Activated T-cell treated with anti-CD3 and anti-CD28 coated beads, Interleukin-2, amount 50 U/mL, for 1 hour (primary cell): ENCODE measurements at regions not wholly inside any gene's neighbourhood (a gene's known extent, or its start where the extent isn't known, plus 50 kb on each side); places are given as distances from the start of the nearest gene placed in this dataset.

Experiments
- DNase-seq: peaks from one replicate; pipeline ENCODE4 v3.0.0-alpha.2; 2020

DNA sequence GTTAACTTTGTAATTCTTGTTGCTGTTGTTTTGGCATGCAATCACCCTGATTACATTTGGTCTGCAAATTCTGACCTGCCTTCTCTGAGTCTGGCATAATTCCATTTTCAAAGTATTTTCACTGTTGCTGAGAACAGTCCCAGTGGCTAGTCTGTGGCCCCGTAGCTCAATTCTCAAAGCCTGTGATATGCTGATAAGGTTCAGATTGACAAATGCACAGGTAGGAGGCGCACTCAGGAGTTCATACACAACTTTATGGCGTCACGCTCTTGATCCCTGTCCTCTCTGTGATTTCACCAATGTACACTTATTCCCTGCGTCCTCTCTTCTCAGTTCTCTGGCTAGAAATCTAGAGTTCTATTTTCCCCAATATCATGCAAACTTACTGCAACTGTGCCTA lies 376.6 kb upstream of the SLCO3A1 start:
- DNase-seq, result no peak

DNA sequence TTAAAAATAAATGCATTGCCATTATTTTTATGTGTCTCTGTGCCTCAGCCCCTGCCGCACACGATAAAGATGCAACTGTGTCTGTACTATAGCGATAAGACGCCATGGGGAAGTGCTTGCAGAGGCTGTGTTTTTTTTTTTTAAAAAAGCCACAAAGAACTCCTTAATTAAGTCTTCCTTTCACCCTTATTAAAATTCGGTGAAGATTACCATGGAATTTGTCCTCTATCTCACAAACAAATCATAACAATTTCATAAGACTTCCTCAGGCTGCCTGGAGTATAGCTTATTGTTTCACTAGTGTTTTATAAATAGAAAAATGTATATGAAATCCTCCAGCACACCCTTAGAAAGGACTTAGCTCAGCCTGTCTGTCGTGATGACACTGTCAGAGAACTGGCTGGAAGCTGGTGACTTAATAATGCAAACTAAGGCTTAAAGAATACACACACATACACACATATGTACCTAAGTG lies 374.8 kb upstream of the SLCO3A1 start:
- DNase-seq, result no peak

DNA sequence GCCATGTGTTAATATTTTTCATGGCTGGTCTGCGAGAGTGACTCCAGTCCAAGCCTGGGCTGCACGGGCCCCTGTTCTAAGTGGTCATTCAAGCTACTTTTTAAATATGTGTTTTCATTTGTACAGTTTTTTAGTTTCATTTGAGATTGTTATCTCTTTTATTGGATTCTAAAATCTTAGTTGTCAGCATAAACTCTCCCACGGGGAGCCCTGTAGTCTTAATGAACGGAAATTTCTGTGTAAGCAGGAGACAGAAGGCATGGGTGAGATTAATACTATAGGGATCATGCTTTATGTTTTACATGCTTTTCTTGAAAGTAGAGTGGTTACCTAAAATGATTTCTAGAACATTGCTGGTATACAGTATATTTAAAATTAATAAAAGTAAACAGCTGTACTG lies 373.1 kb upstream of the SLCO3A1 start:
- no peak for DNase-seq

DNA sequence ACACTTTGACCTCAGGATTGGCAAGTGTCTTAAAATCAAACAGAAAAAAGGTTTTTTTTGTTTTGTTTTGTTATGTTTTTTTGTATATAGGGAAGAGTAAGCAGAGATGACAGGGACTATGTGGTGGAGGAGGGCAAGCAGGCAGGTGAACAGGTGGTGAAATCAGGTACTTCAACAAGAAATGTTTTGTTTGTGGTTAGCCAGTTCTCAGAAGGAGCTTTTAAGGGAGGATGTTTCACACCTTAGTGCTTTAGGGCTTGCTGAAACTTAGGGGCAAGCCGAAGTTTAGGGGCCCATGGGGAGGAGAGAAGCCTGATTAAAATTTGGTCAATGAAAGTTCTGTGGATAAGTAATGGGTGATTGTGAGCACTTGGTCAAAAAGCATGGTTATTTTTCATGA lies 370.7 kb upstream of the SLCO3A1 start:
- no peak for DNase-seq

DNA sequence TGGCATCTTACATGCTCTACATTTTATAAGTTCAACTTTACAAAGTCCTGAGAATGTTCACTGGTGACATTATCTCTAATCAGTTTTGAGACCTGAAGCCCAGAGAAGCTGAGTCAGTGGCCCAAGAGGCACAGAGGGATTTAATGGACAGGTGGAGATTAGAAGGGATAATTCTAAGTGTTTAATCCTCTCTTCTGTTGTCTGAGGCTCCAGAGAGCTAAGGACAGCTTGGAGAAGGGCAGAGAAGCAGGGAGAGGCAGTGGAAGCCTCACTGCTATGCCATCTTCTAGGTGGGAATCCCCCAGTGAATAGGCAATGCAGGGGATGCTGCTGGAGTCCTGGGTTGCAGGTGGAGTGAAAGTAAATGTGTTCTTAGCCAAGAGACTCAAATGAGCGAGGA lies 369.4 kb upstream of the SLCO3A1 start:
- no peak for DNase-seq

DNA sequence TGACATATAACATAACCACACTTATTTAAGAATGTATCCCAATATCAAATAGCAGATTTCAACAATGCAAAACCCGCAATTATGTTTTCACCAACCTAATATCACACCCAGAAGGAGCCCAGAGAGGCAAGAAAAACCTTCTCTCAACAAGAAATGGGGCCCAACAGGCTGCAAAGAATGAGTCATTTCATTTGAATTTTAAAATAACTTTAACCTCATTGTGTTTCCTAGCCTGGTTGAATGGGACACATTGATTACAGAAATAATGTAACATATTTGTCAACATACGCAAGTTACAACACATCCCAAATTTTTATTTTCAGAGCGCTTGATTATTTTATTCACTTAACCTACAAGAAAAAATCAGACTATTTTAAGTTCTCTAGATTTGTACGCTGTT lies 365.1 kb upstream of the SLCO3A1 start:
- DNase-seq, result no peak

DNA sequence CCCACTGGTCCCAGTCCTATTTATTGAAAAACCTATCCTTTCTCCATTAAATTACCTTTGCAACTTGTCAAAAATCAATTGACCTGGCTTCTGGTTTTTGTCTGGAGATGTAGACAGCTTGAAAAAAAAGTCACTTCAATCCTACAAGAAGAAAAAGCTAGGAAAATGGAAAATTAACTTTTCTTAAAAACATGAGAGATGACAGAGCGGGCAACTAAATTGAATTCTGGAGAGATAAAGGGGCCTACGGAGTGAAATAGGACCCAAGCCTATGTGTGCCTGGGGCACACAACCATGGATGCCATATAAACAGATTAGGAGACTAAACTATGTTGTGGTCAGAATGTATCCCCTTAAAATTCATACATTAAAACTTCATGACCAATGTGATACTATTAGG lies 363.3 kb upstream of the SLCO3A1 start:
- no peak for DNase-seq

DNA sequence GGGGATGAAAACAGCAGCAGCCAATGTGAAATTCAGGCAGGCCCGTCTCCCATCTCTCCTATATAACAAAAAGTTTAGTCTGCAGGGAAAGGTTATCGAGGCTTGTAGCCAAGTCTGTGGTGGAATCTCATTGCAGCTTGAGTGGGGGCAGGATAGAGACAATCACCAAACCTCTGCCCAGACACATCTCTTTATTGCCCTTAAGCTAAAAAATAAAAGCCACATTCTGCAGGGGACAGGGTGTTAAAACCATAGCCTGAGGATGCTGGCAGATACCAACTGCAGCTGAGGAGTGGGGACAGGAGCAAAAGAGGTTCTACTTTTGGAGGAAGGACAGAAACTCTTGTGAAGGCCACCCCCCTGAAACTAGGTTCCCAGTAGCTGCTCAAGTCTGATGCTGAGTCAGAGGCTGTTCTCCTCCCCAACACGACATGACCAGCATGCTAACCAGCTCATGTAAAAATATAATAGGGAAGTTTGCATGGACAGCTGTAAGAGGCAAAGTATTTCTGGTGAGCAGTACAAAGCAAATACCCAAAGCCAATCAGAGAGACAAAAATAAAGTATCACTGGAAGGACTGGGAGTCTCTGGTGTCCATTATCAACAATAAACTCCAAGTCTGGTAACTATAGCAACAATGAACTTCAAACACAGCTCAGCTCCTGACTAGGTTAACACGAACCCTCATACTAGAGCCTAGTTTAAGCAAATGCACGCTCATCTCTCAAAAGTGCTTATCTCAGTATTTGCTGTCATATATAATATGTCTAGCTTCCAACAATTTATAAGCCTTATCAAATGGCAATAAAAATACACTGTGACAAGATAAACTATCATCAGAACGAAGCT lies 362.2 kb upstream of the SLCO3A1 start:
- no peak for DNase-seq

DNA sequence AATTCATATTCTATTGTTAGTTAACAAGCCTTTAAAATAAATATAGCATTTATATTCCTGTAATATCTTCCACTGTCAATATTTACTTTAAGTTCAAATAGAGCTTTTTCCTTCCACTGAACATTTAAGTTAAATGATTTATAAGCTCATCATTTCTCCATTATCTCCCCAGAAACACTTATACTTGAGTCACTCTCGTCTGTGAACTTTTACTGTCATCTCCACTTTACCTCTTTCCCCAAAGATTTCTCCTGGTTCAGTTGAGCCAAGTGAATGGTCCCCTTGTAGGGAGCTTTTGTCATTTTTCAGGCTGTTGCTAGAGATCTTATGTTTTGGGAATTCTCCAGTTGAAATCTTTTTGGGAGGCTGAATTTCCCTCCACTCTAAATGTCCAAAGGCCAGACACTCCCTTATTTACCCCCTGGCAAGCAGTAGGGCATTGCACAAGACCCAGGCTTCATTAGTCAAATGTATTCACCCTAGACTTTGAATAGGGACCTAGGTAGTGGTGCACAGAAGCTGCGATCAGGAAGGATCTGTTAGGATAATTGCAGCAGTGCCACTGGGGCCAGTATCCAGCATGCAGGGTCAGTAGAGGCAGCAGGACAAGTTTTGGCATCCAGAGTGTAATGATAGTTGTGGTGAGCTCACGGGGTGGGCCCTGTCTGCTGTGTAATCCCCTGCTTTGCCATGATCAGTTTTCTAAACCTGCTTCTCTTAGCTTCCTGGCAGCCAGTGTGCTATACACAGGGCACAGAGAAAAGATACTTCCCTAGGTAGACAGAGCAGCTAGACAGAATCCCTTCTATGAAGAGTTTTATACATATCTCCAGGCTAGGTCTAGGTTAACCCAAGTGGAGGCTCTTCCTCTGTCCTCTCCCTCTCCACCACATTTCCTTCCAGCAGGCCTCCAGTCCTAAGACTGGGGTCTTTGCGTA lies 356.5 kb upstream of the SLCO3A1 start:
- no peak for DNase-seq

DNA sequence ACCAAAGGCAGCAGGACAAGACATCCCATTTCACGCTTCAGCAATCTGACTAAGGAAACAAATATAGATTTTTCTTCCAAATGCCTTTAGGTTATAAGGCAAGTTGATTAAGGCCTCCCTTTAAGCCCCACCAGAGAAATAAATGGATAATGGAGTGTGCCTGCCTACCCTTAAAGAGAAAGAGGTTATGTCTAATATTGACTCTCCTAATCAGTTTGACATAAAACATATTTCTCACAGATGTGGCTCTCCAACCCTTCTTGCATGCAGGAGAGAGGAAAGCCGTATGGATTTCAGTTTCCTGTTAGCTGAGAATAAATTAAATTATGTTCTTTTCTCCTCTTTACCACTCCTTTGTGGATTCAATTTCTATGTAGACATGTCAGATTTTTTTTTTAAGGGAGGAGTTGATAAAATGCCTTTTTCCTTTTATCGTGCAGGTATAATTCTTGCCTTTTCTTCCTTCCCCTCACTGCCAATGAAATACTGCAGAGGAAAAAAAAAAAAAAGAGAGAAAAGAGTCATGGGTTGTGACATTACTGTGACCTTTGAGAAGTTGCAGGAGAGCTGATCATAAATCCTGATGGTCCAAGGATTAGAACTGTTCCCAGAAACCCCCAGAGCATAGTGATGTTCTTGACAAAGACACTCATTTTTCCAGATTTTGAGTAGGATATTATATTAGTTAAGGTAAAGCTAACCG lies 355.3 kb upstream of the SLCO3A1 start:
- no peak for DNase-seq

DNA sequence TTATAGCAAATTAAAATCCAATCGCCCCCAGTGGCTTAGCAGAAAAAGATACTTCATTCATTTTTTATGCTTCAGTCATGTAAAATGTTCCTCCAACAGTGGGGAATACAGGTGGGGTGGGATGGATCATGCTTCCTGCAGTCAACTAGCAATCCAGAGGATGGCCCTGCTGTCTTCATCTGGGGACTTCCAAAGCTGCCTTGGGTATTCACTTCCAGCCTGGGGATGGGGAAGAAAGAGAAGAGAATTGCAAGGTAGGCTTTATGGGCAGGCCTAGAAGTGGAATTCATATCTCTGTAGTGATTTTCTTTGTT lies 354.8 kb upstream of the SLCO3A1 start:
- no peak for DNase-seq

DNA sequence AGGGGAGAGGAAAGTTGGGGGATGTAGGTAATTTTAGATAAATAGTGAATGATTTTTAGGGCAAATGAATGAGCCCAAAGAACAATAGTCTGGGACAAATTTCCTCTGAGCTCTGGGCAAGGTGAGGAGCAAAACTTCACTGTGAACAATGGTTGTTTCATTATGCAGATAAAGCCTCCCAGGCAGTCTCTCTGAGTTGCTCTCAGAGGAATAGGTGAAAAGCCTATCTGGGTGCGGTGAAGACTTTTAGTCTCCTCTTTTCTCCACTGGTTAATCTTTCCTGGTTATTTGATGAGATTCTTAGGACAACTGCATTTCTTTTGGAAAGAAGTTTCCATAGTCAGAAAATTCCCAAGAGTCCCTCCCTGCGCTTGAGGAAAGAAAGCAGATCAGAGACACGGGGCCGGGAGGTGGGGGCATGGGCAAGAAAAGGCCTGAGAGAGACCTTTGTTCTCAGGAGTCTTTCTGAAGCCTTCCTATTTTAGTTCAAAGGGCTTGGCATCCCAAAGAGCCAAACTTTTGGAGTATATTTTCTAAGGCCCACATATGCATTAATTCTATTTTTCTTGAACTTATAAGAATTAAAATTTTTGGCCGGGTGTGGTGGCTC lies 353.6 kb upstream of the SLCO3A1 start:
- no peak for DNase-seq

DNA sequence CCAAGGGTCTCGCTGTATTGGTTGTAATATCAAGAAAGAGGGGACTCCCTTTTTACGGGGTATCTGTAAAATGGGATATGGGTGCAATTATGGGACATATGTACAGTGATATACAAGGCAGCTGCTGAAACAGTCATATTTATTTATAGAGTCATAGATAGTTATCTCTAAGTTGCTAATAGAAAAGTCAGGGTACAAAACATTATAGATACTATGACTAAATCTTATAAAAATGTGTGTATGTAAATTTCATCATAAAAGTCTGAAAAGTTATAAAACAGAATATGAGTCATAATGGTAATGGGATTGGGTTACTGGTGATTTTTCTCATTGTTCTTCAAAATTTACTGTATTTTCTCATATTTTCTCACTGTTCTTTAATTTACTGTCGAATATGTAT lies 344.9 kb upstream of the SLCO3A1 start:
- DNase-seq, result no peak

DNA sequence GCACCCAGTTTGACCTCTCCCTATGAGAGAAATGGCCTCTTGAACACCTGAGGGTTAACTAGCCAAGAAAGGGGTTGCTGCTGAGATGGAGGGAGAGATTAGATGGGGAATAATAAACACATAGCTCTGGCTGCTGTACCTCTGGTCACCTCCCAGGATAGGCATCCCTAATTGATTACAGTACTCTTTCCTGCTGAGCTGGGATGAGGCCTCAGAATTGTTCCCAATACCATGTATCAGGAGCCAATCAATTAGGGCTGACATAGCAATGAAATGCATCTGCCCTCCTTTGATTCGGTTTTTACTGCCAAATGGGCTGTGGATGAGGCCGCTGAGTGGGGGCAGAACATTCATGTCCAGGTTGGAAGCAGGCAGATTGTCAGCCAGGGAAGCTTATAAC lies 339.4 kb upstream of the SLCO3A1 start:
- no peak for DNase-seq

DNA sequence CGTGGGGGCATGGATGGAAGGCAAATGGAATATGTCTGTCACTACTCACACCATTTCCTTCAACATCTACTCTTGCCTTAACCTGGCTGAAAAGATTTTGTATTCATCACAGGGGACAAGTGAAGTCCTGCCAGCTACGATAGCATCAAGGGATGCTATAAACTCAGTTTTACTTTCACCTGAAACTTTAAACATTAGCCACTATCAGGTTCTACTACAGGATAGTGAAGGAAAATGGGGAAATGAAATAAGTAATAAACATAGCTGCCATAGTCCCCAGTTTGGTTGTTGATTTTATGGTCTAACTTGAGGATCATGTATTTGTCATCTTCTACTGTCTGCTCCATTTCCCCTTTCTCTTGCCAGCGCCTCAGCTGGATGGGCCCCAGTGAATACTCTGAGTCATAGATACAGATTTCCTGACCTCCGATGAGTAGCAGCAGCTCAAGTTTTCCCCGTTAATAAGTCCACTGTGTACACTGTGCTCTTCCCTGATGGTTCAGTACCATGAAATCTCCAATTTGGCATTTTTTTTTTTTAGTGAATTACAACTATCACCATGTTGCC lies 338.2 kb upstream of the SLCO3A1 start:
- no peak for DNase-seq

DNA sequence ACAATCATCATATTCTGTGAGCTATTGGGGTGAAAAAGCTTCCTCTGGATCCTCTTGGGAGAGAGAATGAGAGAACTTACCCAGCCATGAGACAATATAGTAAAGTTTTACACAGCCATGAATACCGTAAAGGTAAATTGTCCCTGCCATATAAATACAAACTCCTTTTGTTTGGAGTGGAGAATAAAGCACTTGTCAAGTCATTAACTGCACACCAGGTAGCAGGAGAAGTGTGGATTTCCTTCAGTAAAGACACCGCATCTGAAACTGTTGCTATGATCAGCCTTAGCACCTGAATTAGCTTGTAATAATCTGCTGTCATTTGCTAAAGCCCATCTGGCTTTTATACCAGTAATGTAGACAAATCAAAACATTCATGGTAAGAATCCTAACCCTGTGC lies 336.6 kb upstream of the SLCO3A1 start:
- no peak for DNase-seq

DNA sequence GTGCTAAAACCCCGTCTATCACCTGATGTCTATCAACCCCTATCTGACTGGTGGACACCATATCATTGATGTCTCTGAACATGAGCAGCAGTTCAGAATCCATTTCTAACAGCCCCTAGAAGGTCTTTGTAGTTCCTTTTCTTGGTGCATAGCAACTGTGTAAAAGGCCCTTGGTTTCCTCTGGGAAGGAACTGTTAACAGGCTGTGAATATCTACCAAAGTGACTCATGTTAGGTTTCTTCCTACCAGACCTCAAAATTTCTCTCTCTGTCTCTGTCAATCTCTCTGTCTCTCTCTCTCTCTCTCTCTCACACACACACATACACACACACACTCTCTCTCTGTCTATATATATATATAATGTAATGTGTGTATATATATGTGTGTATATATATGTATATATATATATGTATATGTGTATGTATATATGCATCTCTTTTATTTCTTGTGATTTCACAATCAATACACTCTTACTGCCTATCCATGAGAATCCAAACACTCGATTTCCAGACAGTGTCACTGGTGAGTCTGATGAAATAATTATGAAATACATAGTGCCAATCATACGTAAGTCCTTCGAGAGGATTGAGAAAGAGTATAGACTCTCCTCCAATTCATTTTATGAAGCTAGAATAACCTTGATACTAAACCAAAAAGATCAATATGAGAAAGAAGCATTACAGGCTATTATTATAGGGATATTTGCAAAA lies 335.9 kb upstream of the SLCO3A1 start:
- no peak for DNase-seq

DNA sequence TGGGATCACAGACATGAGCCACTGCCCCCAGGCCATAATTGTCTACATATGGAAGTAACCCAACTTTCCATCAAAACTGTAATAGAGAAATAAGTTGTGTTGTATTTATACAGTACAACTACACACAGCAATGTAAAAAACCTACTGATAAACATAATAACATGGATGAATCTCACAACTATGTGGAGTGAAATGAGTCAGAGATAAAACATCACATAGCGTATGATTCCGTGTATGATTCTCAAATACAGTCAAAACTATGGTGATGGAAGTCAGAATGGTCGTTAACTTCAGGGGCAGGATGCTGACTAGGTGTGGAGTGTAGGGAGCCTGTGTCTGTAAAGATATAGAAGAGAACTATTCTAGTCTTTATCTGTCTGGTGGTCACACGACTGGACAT lies 332.7 kb upstream of the SLCO3A1 start:
- DNase-seq, result no peak

DNA sequence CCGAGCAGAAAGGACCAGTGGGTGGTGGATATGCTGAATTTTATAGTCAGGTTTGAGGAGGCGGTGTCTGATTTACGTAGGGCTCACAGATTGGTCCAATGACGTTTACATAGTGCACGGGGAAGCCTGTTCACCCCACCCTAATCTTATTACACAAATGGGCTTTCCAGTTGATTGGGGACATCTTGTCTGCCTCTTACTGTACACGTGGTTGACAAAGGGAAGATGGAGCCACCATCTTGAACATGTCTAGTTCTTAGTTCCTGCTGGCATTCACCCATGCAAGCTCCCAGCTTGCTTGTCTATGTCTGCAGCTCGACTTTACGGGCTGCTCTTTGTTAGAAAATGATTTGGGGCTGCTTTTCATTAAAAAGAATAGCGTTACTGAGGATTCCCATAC lies 332.0 kb upstream of the SLCO3A1 start:
- no peak for DNase-seq

DNA sequence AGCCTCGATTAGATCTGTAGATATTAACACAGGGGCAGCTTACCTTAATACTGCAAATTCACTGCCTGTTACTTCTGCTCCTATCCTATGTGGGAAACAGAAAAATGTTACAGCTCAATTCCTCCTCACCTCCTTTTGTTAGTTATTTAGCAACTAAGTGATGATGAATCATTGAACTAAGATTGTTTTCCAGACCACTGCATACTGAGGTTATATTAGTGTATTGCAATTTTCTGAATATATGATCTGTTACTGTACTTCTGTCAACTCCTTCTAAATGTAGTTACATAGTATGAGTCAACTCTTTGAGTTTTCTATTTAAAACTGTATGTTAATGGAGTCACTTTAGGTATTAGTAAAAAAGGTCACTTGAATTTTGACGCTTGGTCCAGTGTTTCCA lies 331.5 kb upstream of the SLCO3A1 start:
- DNase-seq, result no peak

DNA sequence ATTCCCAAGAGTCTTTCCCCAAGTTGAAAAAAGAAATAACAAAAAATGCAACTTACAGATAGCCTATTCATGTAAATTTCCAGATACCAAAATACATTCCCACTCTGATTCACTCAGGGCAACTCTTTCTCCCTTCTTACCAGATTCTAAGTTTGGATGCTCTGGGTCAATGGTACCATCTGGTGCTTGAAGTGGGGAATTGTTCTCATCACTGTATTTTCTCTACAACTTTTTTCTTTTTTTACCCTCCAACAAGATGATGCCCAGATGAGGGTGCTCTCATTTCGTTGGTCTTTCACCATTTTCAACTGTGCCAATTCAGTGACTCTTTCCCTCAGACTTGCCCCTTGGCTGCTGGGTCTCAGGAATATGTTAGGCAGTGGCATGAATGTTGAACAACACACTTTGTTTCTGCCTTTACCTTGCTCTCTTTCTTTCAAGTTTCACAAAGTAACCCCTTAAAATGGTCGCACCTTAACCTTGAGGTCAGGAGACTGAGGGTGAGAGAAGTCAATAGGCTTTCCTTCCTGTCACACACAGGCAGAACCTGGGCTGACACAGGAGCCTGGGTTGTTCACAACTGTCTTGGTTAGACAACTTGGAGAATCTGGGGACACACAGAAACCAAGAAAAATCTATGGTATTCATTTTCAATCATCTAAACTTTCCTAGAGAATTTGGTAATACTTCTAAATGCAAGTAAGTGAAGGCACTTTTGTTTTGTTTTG lies 330.7 kb upstream of the SLCO3A1 start:
- no peak for DNase-seq
